ENCODE measurements at regions not wholly inside any gene's neighbourhood (a gene's known extent, or its start where the extent isn't known, plus 50 kb on each side); places are given as distances from the start of the nearest gene placed in this dataset.
"Not testable (repeated sequence)": the region's sequence is repeated elsewhere in the genome, so short reads cannot be mapped to it uniquely, and the experiment has no call there.

DNA sequence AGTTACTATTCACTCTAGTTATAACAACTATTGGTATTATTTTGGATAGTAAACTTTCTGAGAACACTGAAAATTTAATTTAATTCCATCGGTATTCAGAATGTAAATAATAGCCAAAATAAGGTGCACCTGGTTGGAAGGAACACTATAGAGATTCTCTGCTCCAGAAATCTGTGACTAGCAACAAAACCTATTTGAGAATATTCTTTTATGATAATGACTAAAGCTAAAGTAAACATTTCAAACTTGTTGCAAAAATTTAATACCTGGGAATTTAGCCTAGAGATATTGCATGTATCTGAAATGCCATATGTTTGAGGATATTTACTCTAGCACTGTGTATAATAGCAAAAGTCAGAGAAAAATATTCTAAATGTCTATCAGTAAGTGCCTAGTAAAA, 144.1 kb downstream of the PLK2 start:
- H3K4me3 ChIP-seq: no peak overlapping the region
- no peak for DNase-seq (ENCODE audit: low spot score)
- ATAC-seq (ENCODE audit: insufficient number of reproducible peaks, low FRiP score, low read depth): no peak
- no peaks in the 10 kb centered on the region for H3K4me1 ChIP-seq (ENCODE audit: control insufficient read depth in 1 of 2, low read depth in 2 of 2)
- no peak overlapping the region for H3K27ac ChIP-seq
- H3K9me3 ChIP-seq: no peaks in the 10 kb centered on the region
- TF ChIP-seq, protein P1, sequence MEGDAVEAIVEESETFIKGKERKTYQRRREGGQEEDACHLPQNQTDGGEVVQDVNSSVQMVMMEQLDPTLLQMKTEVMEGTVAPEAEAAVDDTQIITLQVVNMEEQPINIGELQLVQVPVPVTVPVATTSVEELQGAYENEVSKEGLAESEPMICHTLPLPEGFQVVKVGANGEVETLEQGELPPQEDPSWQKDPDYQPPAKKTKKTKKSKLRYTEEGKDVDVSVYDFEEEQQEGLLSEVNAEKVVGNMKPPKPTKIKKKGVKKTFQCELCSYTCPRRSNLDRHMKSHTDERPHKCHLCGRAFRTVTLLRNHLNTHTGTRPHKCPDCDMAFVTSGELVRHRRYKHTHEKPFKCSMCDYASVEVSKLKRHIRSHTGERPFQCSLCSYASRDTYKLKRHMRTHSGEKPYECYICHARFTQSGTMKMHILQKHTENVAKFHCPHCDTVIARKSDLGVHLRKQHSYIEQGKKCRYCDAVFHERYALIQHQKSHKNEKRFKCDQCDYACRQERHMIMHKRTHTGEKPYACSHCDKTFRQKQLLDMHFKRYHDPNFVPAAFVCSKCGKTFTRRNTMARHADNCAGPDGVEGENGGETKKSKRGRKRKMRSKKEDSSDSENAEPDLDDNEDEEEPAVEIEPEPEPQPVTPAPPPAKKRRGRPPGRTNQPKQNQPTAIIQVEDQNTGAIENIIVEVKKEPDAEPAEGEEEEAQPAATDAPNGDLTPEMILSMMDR (IDR thresholded peaks at IDR 0.05): no peak
- H3K27me3 ChIP-seq (replicated peaks; ENCODE audit: insufficient read depth): no peaks in the 10 kb centered on the region
- no peaks in the 10 kb centered on the region for H3K36me3 ChIP-seq

DNA sequence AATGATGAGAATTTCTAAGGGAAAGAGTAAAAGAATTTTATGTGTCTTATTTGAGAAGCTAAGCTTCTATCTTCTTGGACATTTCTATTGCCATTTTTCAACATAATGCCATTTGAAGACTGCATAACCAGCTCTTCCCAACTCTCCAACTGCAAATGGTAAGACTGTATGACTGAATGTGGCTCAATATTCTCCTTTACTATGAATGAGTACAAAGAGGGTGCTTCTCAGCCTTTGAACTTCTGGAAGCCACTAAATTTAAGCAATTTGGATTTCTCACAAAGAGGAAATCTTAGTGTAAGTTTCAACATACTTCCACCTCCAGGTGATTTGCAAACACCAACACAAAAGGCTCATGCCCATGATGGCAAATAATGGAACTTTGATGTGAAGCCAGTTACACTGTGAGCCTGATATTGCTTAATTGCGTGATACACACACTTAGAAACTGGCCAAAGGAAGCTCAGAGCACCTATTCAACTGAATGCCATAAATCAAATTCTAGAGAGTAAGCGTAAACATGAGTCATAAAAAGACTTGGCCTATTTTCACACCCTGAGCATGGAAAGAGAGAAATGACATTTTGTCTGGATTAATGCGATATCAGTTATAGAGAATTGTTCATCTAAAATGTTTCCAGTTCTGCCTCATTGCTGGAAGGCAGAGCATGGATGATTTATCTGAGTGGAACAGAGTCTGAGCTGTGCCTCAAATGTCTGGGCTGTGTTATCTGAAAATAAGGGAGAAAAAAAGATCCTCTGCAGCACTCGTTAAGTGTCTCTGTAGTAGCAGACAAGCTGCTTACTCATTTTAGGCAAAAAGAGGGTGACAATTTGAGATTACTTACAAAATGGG, 145.3 kb downstream of the PLK2 start:
- ATAC-seq (ENCODE audit: insufficient number of reproducible peaks, low FRiP score, low read depth): no peak
- no peak overlapping the region for H3K27ac ChIP-seq
- no peak for DNase-seq (ENCODE audit: low spot score)

DNA sequence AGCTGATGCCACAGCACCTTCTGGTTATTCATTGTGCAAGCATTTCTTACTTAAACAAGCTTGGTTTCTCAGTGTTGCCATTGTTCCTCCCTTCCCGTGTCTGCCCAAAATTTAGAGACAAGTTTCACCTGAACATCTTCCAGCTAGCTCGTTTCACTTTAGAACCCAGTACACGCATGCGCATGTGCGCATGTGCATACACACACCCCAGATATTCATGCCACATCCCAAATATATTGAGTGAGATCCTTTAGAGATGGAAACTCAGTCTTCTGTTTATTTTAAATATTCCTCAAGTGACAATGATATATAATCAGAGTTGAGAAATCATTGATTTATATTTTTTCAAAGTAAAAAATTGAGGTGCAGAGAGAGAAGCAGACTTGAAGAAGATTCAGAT, 147.6 kb downstream of the PLK2 start:
- H3K36me3 ChIP-seq: no peaks in the 10 kb centered on the region
- no peaks in the 10 kb centered on the region for H3K9me3 ChIP-seq
- H3K4me1 ChIP-seq (ENCODE audit: control insufficient read depth in 1 of 2, low read depth in 2 of 2): no peaks in the 10 kb centered on the region
- H3K27ac ChIP-seq: no peak overlapping the region
- no peak for DNase-seq (ENCODE audit: low spot score)
- no peak overlapping the region for H3K4me3 ChIP-seq
- ATAC-seq (ENCODE audit: insufficient number of reproducible peaks, low FRiP score, low read depth): no peak
- H3K27me3 ChIP-seq (replicated peaks; ENCODE audit: insufficient read depth): no peaks in the 10 kb centered on the region
- TF ChIP-seq, protein P1 (IDR thresholded peaks at IDR 0.05): no peak

More for the DNA sequence above, 145.3 kb downstream of the PLK2 start:
- TF ChIP-seq, protein P1 (IDR thresholded peaks at IDR 0.05): no peak
- no peaks in the 10 kb centered on the region for H3K9me3 ChIP-seq
- H3K4me3 ChIP-seq: no peak overlapping the region
- H3K4me1 ChIP-seq (ENCODE audit: control insufficient read depth in 1 of 2, low read depth in 2 of 2): no peaks in the 10 kb centered on the region
- no peaks in the 10 kb centered on the region for H3K27me3 ChIP-seq (replicated peaks; ENCODE audit: insufficient read depth)
- H3K36me3 ChIP-seq: no peaks in the 10 kb centered on the region

DNA sequence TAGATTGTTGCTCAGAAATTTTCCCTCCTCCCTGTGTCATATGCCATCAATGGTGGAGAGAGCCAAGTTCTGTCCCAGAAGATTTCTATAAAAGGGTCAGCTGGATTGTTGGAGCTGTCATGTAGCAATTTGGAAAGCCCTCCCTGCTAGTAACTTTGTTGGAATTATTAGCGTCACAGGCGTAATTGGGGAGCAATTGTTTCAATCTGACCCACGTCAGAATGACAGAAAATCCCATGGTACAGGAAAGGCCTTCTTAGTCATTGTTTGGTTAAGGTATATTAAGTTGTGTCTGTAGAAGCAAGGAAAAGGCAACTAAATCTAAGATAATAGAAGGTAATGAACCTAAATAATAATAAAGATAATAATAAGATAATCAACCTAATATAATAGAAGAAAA, 148.4 kb downstream of the PLK2 start:
- DNase-seq (ENCODE audit: low spot score) (no peak), ATAC-seq (ENCODE audit: insufficient number of reproducible peaks, low FRiP score, low read depth) (no peak)
- TF ChIP-seq, protein P1 (IDR thresholded peaks at IDR 0.05): no peak
- Histone ChIP-seq H3K27me3 (replicated peaks; ENCODE audit: insufficient read depth) (no peaks in the 10 kb centered on the region), H3K9me3 (no peaks in the 10 kb centered on the region), H3K4me1 (ENCODE audit: control insufficient read depth in 1 of 2, low read depth in 2 of 2) (no peaks in the 10 kb centered on the region), H3K4me3 (no peak overlapping the region), H3K36me3 (no peaks in the 10 kb centered on the region), H3K27ac (no peak overlapping the region)

DNA sequence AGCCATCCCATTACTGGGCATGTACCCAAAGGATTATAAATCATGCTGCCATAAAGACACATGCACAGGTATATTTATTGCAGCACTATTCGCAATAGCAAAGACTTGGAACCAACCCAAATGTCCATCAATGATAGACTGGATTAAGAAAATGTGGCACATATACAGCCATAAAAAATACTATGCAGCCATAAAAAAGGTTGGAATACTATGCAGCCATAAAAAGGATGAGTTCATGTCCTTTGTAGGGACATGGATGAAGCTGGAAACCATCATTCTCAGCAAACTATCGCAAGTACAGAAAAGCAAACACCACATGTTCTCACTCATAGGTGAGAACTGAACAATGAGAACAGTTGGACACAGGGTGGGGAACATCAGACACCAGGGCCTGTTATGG, 151.5 kb downstream of the PLK2 start:
- not testable (repeated sequence) for ATAC-seq (ENCODE audit: insufficient number of reproducible peaks, low FRiP score, low read depth); H3K27me3 ChIP-seq (replicated peaks; ENCODE audit: insufficient read depth); H3K27ac ChIP-seq; DNase-seq (ENCODE audit: low spot score); H3K9me3 ChIP-seq; H3K4me1 ChIP-seq (ENCODE audit: control insufficient read depth in 1 of 2, low read depth in 2 of 2); H3K4me3 ChIP-seq; H3K36me3 ChIP-seq
